GM03348 (cell line): ENCODE measurements at regions not wholly inside any gene's neighbourhood (a gene's known extent, or its start where the extent isn't known, plus 50 kb on each side); places are given as distances from the start of the nearest gene placed in this dataset.
A peak's percentile ranks its signal among the peaks of the same experiment; 100 is the strongest.

Experiments
- DNase-seq: peaks from one replicate; pipeline ENCODE4 v3.0.0; 2012; ENCODE audit warnings: low spot score

- DNase-seq: no peak
Measured at GRCh38 chr12:127231371-127231770, 1035.6 kb upstream of the TMEM132C start.

GRCh38 chr12:127233016-127233415 is 1034.0 kb upstream of the TMEM132C start:
- no peak for DNase-seq

- no peak for DNase-seq
Measured at GRCh38 chr12:127235761-127236160, 1031.2 kb upstream of the TMEM132C start.

GRCh38 chr12:127236491-127236890 is 1030.5 kb upstream of the TMEM132C start:
- no peak for DNase-seq

GRCh38 chr12:127237151-127237550 is 1029.8 kb upstream of the TMEM132C start:
- DNase-seq: no peak

GRCh38 chr12:127238107-127238506 is 1028.9 kb upstream of the TMEM132C start:
- DNase-seq: no peak

GRCh38 chr12:127239781-127240180 is 1027.2 kb upstream of the TMEM132C start:
- no peak for DNase-seq

GRCh38 chr12:127240249-127240929 is 1026.6 kb upstream of the TMEM132C start:
- DNase-seq: no peak

GRCh38 chr12:127241072-127241817 is 1025.7 kb upstream of the TMEM132C start:
- peak; percentile 20 for DNase-seq

- DNase-seq: no peak
Measured at GRCh38 chr12:127245009-127245408, 1022.0 kb upstream of the TMEM132C start.

GRCh38 chr12:127245437-127245836 is 1021.5 kb upstream of the TMEM132C start:
- no peak for DNase-seq

- no peak for DNase-seq
Measured at GRCh38 chr12:127247937-127248336, 1019.0 kb upstream of the TMEM132C start.

GRCh38 chr12:127249428-127249827 is 1017.5 kb upstream of the TMEM132C start:
- no peak for DNase-seq

GRCh38 chr12:127253797-127254327 is 1013.1 kb upstream of the TMEM132C start:
- no peak for DNase-seq

GRCh38 chr12:127254420-127254955 is 1012.5 kb upstream of the TMEM132C start:
- no peak for DNase-seq

GRCh38 chr12:127257366-127257935 is 1009.5 kb upstream of the TMEM132C start:
- peak; percentile 33 for DNase-seq

- peak; percentile 29 for DNase-seq
Measured at GRCh38 chr12:127260531-127260930, 1006.4 kb upstream of the TMEM132C start.

- no peak for DNase-seq
Measured at GRCh38 chr12:127260999-127261398, 1006.0 kb upstream of the TMEM132C start.

GRCh38 chr12:127262615-127263014 is 1004.4 kb upstream of the TMEM132C start:
- no peak for DNase-seq

- DNase-seq: no peak
Measured at GRCh38 chr12:127263621-127264020, 1003.3 kb upstream of the TMEM132C start.

- DNase-seq: no peak
Measured at GRCh38 chr12:127267128-127267527, 999.8 kb upstream of the TMEM132C start.

GRCh38 chr12:127268213-127268612 is 998.8 kb upstream of the TMEM132C start:
- DNase-seq: no peak
